A549 (cell line): ENCODE measurements at regions not wholly inside any gene's neighbourhood (a gene's known extent, or its start where the extent isn't known, plus 50 kb on each side); places are given as distances from the start of the nearest gene placed in this dataset.

ENCODE experiments used
- ATAC-seq, 2 experiments: fragments of 200-7000 bp in 1 of 2; fragments of >200 bp in 1 of 2; cut with Nextera tagmentation in 1 of 2; cut with Tn5 transposase in 1 of 2; 3 replicates each; pipeline versions ENCODE4 v1.8.0 to v1.9.1; 2018 to 2020; ENCODE audit warnings: mild to moderate bottlenecking in 1 of 2, moderate library complexity in 1 of 2
- CTCF ChIA-PET: fragments of 300-600 bp; sonication (Branson Sonifier 250); formaldehyde crosslinking; extraction: SDS; loops from one replicate; lab custom pipeline; 2021; ENCODE audit warnings: antibody characterized with exemption, inconsistent platforms; lab: Yijun Ruan, JAX
- POLR2A ChIA-PET: fragments of 350-600 bp; formaldehyde crosslinking; extraction: SDS; loops from one replicate; lab custom pipeline; 2021; ENCODE audit warnings: antibody characterized with exemption, inconsistent platforms; lab: Yijun Ruan, JAX
- DNase-seq, 2 experiments: peaks; one replicate each; pipeline versions ENCODE4 v3.0.0 to v3.0.0-alpha.2; 2011 to 2016; ENCODE audit warnings: low read depth in 1 of 2, low spot score in 1 of 2
- FAIRE-seq: peaks from 2 replicates; lab custom pipeline; 2011; peaks lifted over from hg19 to GRCh38; lab: Jason Lieb, UNC
- H3K27ac ChIP-seq, 2 experiments: fragments of >200 bp; sonication (Bioruptor Twin); formaldehyde crosslinking; 3 replicates each; pipeline ENCODE4 v1.5.1; 2016 to 2017
- H3K4me1 ChIP-seq: fragments of >200 bp; sonication (Bioruptor Twin); formaldehyde crosslinking; 3 replicates; pipeline ENCODE4 v1.6.1; 2016
- H3K4me2 ChIP-seq: fragments of >200 bp; sonication (Bioruptor Twin); formaldehyde crosslinking; 3 replicates; pipeline ENCODE4 v1.6.1; 2016
- H3K4me3 ChIP-seq: fragments of >200 bp; sonication (Bioruptor Twin); formaldehyde crosslinking; 3 replicates; pipeline ENCODE4 v1.5.1; 2016
- H3K9me3 ChIP-seq: fragments of >200 bp; sonication (Bioruptor Twin); formaldehyde crosslinking; 3 replicates; pipeline ENCODE4 v1.6.1; 2016
- BHLHE40 ChIP-seq: IDR thresholded peaks from 2 replicates; pipeline ENCODE4 v1.6.1; 2012; ENCODE audit warnings: low read depth, low read length, inconsistent platforms
- CBX2 ChIP-seq: fragments of 200-600 bp; sonication (generic); IDR thresholded peaks from 2 replicates; pipeline ENCODE4 v1.6.1; 2016; ENCODE audit warnings: low read depth, mild to moderate bottlenecking, borderline replicate concordance
- CBX8 ChIP-seq: fragments of 200-600 bp; sonication (generic); IDR thresholded peaks from 2 replicates; pipeline ENCODE4 v1.6.1; 2016
- CHD2 ChIP-seq: fragments of 150-350 bp; IDR thresholded peaks from 2 replicates; pipeline ENCODE4 v1.6.1; 2014; ENCODE audit warnings: low read length; ENCODE audit not compliant: partially characterized antibody
- EHF ChIP-seq: fragments of 250-450 bp; sonication (Bioruptor Pico); IDR thresholded peaks from 2 replicates; pipeline ENCODE4 v1.5.0; 2020; ENCODE audit warnings: mild to moderate bottlenecking
- EP300 ChIP-seq, 2 experiments: fragments of >200 bp; sonication (Bioruptor Twin); formaldehyde crosslinking; IDR thresholded peaks; 2 replicates in 1 of 2; 3 replicates in 1 of 2; pipeline ENCODE4 v1.6.1; 2016 to 2017
- HEYL ChIP-seq: fragments of 250-450 bp; sonication (Bioruptor Pico); IDR thresholded peaks from 2 replicates; pipeline ENCODE4 v1.8.0; 2021; ENCODE audit warnings: mild to moderate bottlenecking, moderate library complexity
- HOXA7 ChIP-seq: fragments of 250-450 bp; sonication (Bioruptor Pico); IDR thresholded peaks from 2 replicates; pipeline ENCODE4 v1.5.0; 2020; ENCODE audit warnings: mild to moderate bottlenecking, moderate library complexity
- KDM1A ChIP-seq: fragments of 200-600 bp; sonication (generic); IDR thresholded peaks from 2 replicates; pipeline ENCODE4 v1.6.1; 2016; ENCODE audit warnings: low read depth, mild to moderate bottlenecking
- MAFK ChIP-seq: fragments of 450-650 bp; IDR thresholded peaks from 2 replicates; pipeline ENCODE4 v1.6.1; 2014; ENCODE audit not compliant: partially characterized antibody
- NPAS2 ChIP-seq: fragments of 250-450 bp; sonication (Bioruptor Pico); IDR thresholded peaks from 2 replicates; pipeline ENCODE4 v1.8.0; 2022; ENCODE audit warnings: mild to moderate bottlenecking, moderate library complexity, borderline replicate concordance
- NR3C1 ChIP-seq: fragments of >200 bp; sonication (Bioruptor Twin); formaldehyde crosslinking; IDR thresholded peaks from 3 replicates; pipeline ENCODE4 v1.6.1; 2017
- POLR2A ChIP-seq: IDR thresholded peaks from 2 replicates; pipeline ENCODE4 v1.6.1; 2012; ENCODE audit warnings: mild to moderate bottlenecking, low read length
- RAD21 ChIP-seq, 2 experiments: fragments of >200 bp in 1 of 2; sonication (Bioruptor Twin) in 1 of 2; formaldehyde crosslinking in 1 of 2; IDR thresholded peaks in 1 of 2; conservative IDR thresholded peaks in 1 of 2; 2 replicates in 1 of 2; 3 replicates in 1 of 2; pipeline ENCODE4 v1.6.1; 2012 to 2018; ENCODE audit warnings: inconsistent platforms in 1 of 2
- RARB ChIP-seq: fragments of 250-450 bp; sonication (Bioruptor Pico); IDR thresholded peaks from 2 replicates; pipeline ENCODE4 v1.8.0; 2021; ENCODE audit warnings: mild to moderate bottlenecking, moderate library complexity
- RFX5 ChIP-seq: fragments of 450-650 bp; IDR thresholded peaks from 2 replicates; pipeline ENCODE4 v1.7.1; 2014; ENCODE audit warnings: antibody characterized with exemption, mild to moderate bottlenecking, moderate library complexity
- RNF2 ChIP-seq: fragments of 200-600 bp; sonication (generic); IDR thresholded peaks from 2 replicates; pipeline ENCODE4 v1.6.1; 2016; ENCODE audit warnings: low read depth, mild to moderate bottlenecking, antibody characterized with exemption, moderate library complexity, borderline replicate concordance
- SMC3 ChIP-seq: fragments of >200 bp; sonication (Bioruptor Twin); formaldehyde crosslinking; IDR thresholded peaks from 3 replicates; pipeline ENCODE4 v1.6.1; 2018; ENCODE audit warnings: inconsistent platforms
- SREBF2 ChIP-seq: fragments of 450-650 bp; IDR thresholded peaks from 2 replicates; pipeline ENCODE4 v1.6.1; 2014; ENCODE audit warnings: mild to moderate bottlenecking, moderate library complexity
- TFCP2L1 ChIP-seq: fragments of 250-450 bp; sonication (Bioruptor Pico); IDR thresholded peaks from 2 replicates; pipeline ENCODE4 v1.5.0; 2021; ENCODE audit warnings: mild to moderate bottlenecking
- ZSCAN20 ChIP-seq: fragments of 250-450 bp; sonication (Bioruptor Pico); IDR thresholded peaks from 2 replicates; pipeline ENCODE4 v1.8.0; 2022; ENCODE audit warnings: mild to moderate bottlenecking, moderate library complexity
- WGBS: methylation state at CpG from one replicate; pipeline ENCODE4 v1.1.6; 2017; ENCODE audit errors: missing lambda C conversion rate; 5-methylcytosine and 5-hydroxymethylcytosine counted together
- TF ChIP-seq, protein P1 (sequence below): fragments of >200 bp; sonication (Bioruptor Twin); formaldehyde crosslinking; IDR thresholded peaks from 3 replicates; pipeline ENCODE4 v1.6.1; 2016
- TF ChIP-seq, protein P2 (sequence below): fragments of 150-350 bp; IDR thresholded peaks from 2 replicates; pipeline ENCODE4 v1.6.1; 2014; ENCODE audit warnings: low read depth, mild to moderate bottlenecking, low read length
- TF ChIP-seq, protein P3 (sequence below): IDR thresholded peaks from 2 replicates; pipeline ENCODE4 v1.6.1; 2012; ENCODE audit warnings: low read depth, borderline replicate concordance
- TF ChIP-seq, protein P4 (sequence below): IDR thresholded peaks from 2 replicates; pipeline ENCODE4 v1.6.1; 2012

DNA sequence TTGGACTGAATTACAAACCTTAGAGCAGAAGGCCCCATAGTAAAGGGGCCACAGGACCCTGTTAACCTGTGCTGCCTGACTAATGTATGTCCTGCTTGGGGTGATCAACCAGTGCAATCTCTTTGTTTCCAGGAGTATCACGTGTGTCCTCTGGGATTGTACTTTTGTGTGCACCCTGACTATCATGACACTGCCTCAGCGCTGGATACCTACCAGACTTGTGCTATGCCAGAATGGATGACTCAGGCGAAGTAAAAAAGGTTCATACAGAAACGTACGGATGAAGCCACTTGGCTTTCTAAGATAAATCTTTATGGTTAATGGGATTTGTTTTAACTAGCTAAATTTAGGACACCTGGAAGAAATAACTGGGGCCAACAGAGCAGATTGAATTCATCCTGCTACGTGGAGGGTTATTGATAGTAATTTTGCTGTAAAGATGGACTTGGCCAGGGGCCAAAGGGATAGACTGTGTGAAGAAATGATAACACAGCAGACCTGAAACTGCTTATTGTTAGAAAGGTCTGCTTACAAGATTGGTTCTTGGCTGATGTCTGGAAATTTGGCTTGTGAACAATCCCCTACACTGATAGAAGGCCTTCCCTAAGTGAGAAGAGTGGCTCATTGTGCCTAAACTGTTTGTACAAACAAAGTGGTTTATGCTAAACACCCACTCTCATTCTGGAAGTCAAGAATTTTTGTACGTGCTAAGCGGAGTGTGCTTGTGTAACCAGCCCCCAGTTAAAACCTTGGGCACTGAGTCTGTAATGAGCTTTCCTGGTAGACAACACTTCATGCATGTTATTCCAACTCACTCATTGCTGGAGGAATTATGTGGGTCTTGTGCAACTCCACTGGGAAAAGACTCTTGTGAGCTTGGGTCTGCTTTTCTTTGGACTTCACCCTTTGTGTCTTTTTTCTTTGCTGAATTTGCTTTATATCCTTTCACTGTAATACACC is 750.5 kb upstream of the HTR2C start:
- no peak for DNase-seq
- Histone ChIP-seq H3K4me3 (no peak overlapping the region), H3K4me2 (no peak overlapping the region), H3K9me3 (no peaks in the 10 kb centered on the region), H3K27ac (no peak overlapping the region), H3K4me1 (no peaks in the 10 kb centered on the region)
- ChIA-PET CTCF (no interaction called here), POLR2A (no interaction called here)
- peak; percentile 61 for FAIRE-seq
- 27% methylated on average over 8 of the region's 8 CpGs for WGBS
- TF ChIP-seq, protein P1, sequence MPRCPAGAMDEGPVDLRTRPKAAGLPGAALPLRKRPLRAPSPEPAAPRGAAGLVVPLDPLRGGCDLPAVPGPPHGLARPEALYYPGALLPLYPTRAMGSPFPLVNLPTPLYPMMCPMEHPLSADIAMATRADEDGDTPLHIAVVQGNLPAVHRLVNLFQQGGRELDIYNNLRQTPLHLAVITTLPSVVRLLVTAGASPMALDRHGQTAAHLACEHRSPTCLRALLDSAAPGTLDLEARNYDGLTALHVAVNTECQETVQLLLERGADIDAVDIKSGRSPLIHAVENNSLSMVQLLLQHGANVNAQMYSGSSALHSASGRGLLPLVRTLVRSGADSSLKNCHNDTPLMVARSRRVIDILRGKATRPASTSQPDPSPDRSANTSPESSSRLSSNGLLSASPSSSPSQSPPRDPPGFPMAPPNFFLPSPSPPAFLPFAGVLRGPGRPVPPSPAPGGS, result no peak
- TF ChIP-seq NR3C1 (no peak), CHD2 (no peak), EP300 (IDR thresholded peaks at IDR 0.05) (no peak), SREBF2 (no peak), CBX8 (no peak), BHLHE40 (no peak), RNF2 (no peak), KDM1A (no peak), EHF (CRISPR knock-in tag) (no peak), ZSCAN20 (no peak), MAFK (no peak)
- TF ChIP-seq, protein P2, sequence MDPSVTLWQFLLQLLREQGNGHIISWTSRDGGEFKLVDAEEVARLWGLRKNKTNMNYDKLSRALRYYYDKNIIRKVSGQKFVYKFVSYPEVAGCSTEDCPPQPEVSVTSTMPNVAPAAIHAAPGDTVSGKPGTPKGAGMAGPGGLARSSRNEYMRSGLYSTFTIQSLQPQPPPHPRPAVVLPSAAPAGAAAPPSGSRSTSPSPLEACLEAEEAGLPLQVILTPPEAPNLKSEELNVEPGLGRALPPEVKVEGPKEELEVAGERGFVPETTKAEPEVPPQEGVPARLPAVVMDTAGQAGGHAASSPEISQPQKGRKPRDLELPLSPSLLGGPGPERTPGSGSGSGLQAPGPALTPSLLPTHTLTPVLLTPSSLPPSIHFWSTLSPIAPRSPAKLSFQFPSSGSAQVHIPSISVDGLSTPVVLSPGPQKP, result no peak
- ATAC-seq, result no peak

DNA sequence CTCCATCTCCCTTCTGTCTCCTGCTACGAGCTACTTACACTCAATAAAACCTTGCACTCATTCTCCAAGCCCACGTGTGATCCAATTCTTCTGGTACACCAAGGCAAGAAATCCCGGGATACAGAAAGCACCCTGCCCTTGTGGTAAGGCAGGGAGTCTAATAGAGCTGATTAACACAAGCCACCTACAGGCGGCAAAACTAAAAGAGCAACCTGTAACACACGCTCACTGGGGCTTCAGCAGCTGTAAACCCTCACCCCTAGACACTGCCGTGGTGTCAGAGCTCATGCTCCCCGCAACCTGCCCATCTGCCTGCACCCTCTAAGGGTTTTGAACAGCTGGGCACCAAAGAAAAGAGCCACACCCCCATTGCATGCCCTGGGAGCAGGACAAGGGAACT is 755.4 kb upstream of the HTR2C start:
- WGBS, result 0% methylated on average over 5 of the region's 7 CpGs
- DNase-seq (no peak), ATAC-seq (no peak), FAIRE-seq (no peak)
- TF ChIP-seq, protein P3, sequence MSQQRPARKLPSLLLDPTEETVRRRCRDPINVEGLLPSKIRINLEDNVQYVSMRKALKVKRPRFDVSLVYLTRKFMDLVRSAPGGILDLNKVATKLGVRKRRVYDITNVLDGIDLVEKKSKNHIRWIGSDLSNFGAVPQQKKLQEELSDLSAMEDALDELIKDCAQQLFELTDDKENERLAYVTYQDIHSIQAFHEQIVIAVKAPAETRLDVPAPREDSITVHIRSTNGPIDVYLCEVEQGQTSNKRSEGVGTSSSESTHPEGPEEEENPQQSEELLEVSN, result no peak
- TF ChIP-seq EHF (CRISPR knock-in tag) (no peak), TFCP2L1 (CRISPR knock-in tag) (no peak), RAD21 (conservative IDR thresholded peaks at IDR 0.05 in 1 of 2, IDR thresholded peaks at IDR 0.05 in 1 of 2) (no peak)
- Histone ChIP-seq H3K4me1 (no peaks in the 10 kb centered on the region), H3K27ac (no peak overlapping the region), H3K9me3 (no peaks in the 10 kb centered on the region), H3K4me3 (no peak overlapping the region), H3K4me2 (no peak overlapping the region)
- ChIA-PET CTCF (no interaction called here), POLR2A (no interaction called here)

DNA sequence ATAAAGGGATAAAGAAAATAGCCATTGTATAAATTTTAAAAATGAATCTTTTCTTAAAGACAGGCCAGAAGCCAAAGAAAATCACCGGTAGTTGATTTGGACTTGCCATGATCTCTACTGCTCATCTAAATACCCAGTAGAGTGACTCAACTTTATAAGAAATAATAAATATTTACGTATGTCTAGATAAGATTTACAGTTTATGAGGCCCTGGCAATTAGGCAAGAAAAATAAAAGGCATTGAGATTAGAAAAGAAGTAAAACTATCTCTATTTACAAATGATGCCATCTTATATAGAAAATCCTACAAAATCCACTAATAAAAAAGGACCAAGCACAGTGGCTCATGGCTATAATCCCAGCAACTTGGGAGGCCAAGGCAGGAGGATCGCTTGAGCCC is 765.5 kb upstream of the HTR2C start:
- Histone ChIP-seq H3K4me2 (no peak overlapping the region), H3K4me3 (no peak overlapping the region), H3K4me1 (no peaks in the 10 kb centered on the region), H3K9me3 (no peaks in the 10 kb centered on the region), H3K27ac (no peak overlapping the region)
- FAIRE-seq (no peak), DNase-seq (no peak), ATAC-seq (no peak)
- WGBS, result 45% methylated on average over 3 of the region's 3 CpGs
- ChIA-PET POLR2A (no interaction called here), CTCF (interaction anchor here (1.0 kb wide), 1 partner anchor 14 kb away, joined by 3 read pairs; no protein-coding TSS in a partner anchor)
- TF ChIP-seq, protein P1, result no peak
- no peak for TF ChIP-seq NR3C1
- no peak for TF ChIP-seq HOXA7 (CRISPR knock-in tag)
- TF ChIP-seq SREBF2, result no peak
- TF ChIP-seq BHLHE40, result no peak
- TF ChIP-seq, protein P2, result no peak
- no peak for TF ChIP-seq CBX8
- TF ChIP-seq, protein P4, sequence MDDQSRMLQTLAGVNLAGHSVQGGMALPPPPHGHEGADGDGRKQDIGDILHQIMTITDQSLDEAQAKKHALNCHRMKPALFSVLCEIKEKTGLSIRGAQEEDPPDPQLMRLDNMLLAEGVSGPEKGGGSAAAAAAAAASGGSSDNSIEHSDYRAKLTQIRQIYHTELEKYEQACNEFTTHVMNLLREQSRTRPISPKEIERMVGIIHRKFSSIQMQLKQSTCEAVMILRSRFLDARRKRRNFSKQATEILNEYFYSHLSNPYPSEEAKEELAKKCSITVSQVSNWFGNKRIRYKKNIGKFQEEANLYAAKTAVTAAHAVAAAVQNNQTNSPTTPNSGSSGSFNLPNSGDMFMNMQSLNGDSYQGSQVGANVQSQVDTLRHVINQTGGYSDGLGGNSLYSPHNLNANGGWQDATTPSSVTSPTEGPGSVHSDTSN, result no peak
- no peak for TF ChIP-seq RFX5
- no peak for TF ChIP-seq CBX2
- no peak for TF ChIP-seq NPAS2
- TF ChIP-seq HEYL (CRISPR knock-in tag), result no peak
- TF ChIP-seq POLR2A, result no peak
- no peak for TF ChIP-seq RNF2
- TF ChIP-seq SMC3, result no peak
- no peak for TF ChIP-seq EHF (CRISPR knock-in tag)
- TF ChIP-seq RARB, result no peak
